GM18873 (cell line): ENCODE measurements at regions not wholly inside any gene's neighbourhood (a gene's known extent, or its start where the extent isn't known, plus 50 kb on each side); places are given as distances from the start of the nearest gene placed in this dataset.

Experiments
- ATAC-seq: cut with Tn5 transposase; IDR thresholded peaks from one replicate; pipeline ENCODE4 v1.9.1; 2021; ENCODE audit warnings: mild to moderate bottlenecking, moderate library complexity, moderate number of reproducible peaks; ENCODE audit not compliant: unreplicated experiment, low FRiP score

DNA sequence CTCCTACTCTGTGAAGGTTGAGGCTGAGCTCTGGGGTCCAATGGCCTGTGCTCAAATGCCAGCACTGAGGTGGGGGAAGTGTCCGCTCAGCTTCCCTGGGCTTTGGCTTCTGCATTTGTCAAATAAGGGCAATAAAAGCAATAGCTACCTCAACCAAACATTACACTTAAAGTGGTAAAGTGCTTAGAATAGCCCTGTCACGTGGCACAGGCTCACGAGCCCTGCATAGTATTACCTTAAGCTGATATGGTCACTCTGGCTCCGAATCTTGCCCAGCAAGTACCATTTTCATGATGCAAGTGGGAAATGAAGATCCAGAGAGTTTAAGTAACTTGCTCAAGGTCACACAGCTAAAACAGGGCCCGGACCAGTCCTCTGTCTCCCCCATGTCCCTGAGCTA lies 451.1 kb upstream of the ZMIZ1 start:
- ATAC-seq = no peak

DNA sequence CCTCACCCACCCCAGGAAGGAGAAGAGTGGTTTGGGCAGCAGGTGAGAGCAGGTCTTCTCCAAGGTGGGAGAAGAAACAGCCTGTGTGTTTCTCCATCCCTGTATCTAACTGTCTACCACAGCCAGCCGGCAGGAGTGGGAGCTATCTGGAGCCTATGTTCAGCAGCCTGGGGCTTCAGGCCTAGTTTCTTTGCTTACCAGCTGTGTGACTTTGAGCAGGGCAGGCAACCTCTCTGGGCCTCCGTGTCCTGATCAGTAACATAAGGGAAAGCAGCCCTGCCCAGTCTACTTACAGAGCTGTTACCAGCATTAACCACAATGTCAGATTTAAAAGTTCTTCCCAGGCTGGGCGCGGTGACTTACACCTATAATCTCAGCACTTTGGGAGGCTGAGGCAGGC lies 450.7 kb upstream of the ZMIZ1 start:
- no peak for ATAC-seq

DNA sequence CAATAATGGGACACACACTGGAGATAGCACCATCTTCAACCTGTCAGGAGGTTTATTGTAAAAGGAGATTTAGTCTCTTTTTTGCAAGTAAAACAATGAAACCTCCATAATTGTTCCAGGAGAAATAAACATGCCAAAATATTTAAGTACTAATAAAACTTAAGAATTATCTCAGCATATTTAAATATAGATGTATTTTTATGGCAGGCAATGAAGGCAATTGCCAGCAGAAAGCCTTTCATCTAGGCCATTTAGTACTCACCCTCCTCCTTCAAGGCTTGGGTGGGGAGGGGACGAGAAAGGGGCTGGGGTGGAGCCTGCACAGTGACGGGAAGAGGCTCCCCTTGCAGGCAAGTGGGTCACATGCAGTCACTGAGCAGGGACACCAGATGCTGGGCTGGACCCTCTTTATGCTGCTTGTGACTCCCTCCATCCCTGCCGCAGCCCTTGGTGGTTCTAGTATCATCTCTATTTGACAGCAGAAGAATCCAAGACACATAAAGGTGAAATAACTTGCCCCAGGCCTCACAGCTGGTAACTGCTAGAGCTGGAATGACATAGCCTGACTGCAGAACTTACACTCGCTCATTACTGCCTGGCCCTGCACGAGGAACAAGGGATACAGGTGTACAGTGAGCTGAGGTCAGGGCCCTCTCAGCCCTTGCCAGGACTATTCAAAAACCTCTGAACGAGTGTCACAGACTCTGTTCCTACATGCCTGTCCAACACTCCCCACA lies 449.5 kb upstream of the ZMIZ1 start:
- ATAC-seq = no peak

DNA sequence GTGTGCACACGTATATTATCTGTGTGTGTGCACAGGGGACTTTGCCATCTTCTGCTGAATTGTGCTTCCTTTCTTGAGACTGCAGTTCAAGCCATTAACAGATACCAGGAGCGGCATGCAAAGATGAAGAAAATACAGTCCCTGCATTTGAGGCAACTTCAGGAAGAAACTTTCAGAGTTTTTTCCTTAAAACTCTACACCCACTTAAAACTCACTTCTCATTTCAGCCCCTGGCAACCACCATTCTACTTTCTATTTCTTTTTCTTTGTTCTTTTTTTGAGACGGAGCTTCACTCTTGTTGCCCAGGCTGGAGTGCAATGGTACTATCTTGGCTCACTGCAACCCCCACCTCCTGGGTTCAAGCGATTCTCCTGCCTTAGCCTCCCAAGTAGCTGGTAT lies 448.9 kb upstream of the ZMIZ1 start:
- no peak for ATAC-seq

GRCh38 chr10:78620985-78621799 lies 447.6 kb upstream of the ZMIZ1 start:
- no peak for ATAC-seq

GRCh38 chr10:78623578-78624215 lies 445.1 kb upstream of the ZMIZ1 start:
- no peak for ATAC-seq

GRCh38 chr10:78624791-78625190 lies 444.0 kb upstream of the ZMIZ1 start:
- no peak for ATAC-seq

DNA sequence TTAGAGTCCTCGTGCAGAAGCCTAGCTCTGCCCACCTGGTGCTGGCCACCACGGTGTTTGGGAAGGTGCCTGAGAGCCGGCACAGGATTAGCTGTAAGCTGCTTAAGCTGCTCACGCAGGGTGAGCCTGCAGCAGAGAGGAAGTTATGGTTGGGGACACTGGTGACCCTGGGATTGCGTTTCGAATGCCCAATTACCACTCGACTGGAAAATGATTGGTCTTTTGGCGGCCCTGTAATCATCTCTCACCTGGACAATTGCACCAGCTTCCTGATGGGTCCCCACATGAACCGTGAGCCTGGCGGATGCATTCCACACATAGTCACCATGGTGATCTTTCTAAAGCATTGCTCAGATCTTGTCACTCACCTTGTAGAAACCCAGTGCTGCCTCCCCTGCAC lies 442.3 kb upstream of the ZMIZ1 start:
- no peak for ATAC-seq

DNA sequence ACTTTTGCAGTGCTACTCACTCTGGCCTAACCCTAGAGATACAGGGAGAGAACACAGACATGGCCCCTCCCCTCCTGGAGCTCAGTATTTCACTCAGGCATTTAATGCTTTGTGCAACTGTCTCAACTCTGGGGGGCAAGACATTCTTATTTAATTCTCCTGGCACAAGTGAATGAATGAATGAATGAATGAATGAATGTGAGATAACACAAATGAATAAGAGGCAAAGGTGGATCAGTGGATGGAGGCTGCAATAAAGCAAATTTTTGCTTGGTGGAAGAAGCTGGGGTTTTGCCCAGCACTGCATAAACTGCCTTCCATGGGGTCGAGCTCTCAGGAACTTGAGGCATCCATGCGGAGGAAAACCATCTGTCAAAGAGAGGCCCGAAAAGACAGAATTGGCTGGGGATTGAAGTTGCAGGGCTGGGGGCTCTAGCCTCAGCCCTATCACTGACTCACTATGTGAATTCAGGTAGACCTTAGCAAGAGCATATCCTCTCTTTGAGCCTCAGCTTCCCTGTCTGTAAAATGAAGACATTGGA lies 441.4 kb upstream of the ZMIZ1 start:
- ATAC-seq = no peak

DNA sequence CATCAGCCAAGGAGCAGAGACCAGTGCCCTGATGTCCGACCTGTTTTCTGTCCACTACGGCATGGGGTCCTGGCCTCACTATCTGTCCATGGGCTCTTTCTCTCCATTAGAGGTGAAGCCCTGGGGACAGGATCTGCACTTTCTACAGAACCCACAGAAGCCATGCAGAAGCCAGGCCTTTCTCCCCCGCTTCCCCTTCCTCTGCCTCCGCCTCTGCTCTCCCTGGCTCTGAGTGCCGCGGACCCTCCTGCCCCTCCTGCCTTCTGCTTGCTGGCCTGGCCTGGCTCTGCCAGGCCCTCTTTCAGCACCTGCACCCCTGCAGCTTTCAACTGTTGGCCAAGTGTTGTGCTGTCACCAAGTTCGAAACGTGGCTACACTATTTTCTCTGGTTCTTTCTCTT lies 439.8 kb upstream of the ZMIZ1 start:
- ATAC-seq = no peak

GRCh38 chr10:78629773-78630172 lies 439.0 kb upstream of the ZMIZ1 start:
- no peak for ATAC-seq

- ATAC-seq = no peak
Measured at GRCh38 chr10:78630944-78631838, 437.6 kb upstream of the ZMIZ1 start.

DNA sequence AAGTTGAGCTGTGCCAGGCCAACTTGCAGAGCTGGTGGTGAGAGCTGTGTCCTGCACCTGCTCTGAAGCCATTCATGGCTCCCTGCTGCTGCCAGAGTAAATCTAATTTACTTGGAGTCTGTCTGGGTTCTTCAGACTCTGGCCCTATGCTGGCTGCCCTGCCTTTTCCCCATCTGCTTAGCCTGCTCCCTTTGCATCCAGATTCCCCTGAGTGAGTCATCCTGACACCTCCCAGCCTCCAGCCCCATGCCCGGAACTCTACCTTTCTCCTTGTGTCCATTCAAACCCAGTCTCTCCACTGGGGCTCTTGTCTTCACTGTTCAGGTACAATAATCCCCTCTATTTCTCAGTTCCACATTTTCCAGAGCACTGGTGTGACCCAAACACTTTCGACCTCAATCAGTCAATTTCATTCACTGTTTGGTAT lies 434.4 kb upstream of the ZMIZ1 start:
- ATAC-seq = no peak

GRCh38 chr10:78634835-78635234 lies 433.9 kb upstream of the ZMIZ1 start:
- ATAC-seq = no peak

DNA sequence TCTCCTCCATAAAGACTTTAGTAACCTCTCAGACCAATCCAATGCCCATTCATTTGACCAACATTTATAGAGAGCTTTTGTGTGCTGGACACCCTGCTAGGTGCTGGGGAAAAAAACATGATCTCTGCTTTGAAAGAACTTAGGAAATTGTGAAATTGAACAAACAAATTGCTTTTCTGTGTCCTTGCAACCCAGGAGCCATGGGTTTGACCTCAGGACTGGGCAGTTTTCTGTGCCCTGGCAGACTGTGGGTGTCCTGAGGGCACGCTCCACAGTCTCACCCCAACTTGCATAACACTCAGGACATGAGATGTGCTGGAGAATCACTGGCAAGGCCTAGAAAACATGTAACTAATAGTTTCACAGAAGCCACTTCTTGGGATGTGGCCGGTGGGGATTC lies 429.1 kb upstream of the ZMIZ1 start:
- ATAC-seq = no peak

- ATAC-seq = no peak
Measured at GRCh38 chr10:78640796-78641636, 427.8 kb upstream of the ZMIZ1 start.

DNA sequence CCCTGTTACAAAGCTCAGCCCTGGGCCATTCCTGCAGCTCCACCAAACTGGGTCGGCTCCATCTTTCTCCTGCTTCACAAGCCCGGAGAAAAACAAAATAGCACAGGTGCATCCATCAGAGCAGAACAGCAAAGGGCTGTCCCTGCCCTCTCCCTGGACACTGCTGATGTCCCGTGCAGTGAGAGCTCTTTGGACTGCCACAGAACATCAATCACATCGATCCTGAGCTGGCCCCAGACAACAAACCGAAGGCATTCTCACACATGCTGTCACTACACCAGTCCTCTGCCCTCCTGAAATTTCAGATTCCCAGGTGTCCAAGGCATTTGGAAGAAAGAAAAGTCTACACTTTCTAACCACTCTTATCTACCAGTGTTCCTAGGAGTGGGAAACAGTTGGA lies 427.1 kb upstream of the ZMIZ1 start:
- no peak for ATAC-seq

GRCh38 chr10:78642269-78642816 lies 426.4 kb upstream of the ZMIZ1 start:
- ATAC-seq = no peak

- ATAC-seq = no peak
Measured at GRCh38 chr10:78643513-78643912, 425.3 kb upstream of the ZMIZ1 start.
